Effector memory CD8-positive, alpha-beta T cell (primary cell): ENCODE measurements at regions not wholly inside any gene's neighbourhood (a gene's known extent, or its start where the extent isn't known, plus 50 kb on each side); places are given as distances from the start of the nearest gene placed in this dataset.

Source experiments
- ATAC-seq: fragments of 150-1000 bp; cut with Tn5 transposase; replicated peaks from 2 replicates; pipeline ENCODE4 v1.10.0; 2021; ENCODE audit warnings: mild to moderate bottlenecking, moderate library complexity
- DNase-seq, 3 experiments: peaks; one replicate each; pipeline ENCODE4 v3.0.0; 2021
- H3K27ac Mint-ChIP-seq, 2 donors: one replicate each; pipeline ENCODE4 v1.8.0; 2022; ENCODE audit warnings: mild to moderate bottlenecking in 2 of 2, mixed read lengths in 2 of 2, moderate library complexity in 2 of 2
- H3K27me3 Mint-ChIP-seq, 2 donors: one replicate each; pipeline ENCODE4 v1.8.0; 2022; ENCODE audit warnings: mixed read lengths in 2 of 2
- H3K36me3 Mint-ChIP-seq: one replicate; pipeline ENCODE4 v1.8.0; 2022; ENCODE audit warnings: mild to moderate bottlenecking, moderate library complexity, mixed read lengths; ENCODE audit not compliant: insufficient read depth
- H3K4me1 Mint-ChIP-seq, 2 donors: one replicate each; pipeline ENCODE4 v1.8.0; 2022; ENCODE audit warnings: low read depth in 2 of 2, mixed read lengths in 2 of 2
- H3K4me3 Mint-ChIP-seq, 2 donors: one replicate each; pipeline ENCODE4 v1.8.0; 2022; ENCODE audit warnings: mild to moderate bottlenecking in 2 of 2, mixed read lengths in 2 of 2, moderate library complexity in 2 of 2
- H3K9me3 Mint-ChIP-seq, 2 donors: one replicate each; pipeline ENCODE4 v1.8.0; 2022; ENCODE audit warnings: mixed read lengths in 2 of 2

- H3K4me3 Mint-ChIP-seq, result no peak overlapping the region
Measured at GRCh38 chr12:24483732-24484131, 465.2 kb downstream of the BCAT1 start.

GRCh38 chr12:24482882-24483604 lies 465.9 kb downstream of the BCAT1 start:
- DNase-seq, result no peak
- peaks cover under 1% of the 10 kb centered on the region for H3K36me3 Mint-ChIP-seq
- no peak overlapping the region for H3K4me3 Mint-ChIP-seq

More at GRCh38 chr12:24483732-24484131, 465.2 kb downstream of the BCAT1 start:
- peaks cover 3% of the 10 kb centered on the region for H3K36me3 Mint-ChIP-seq
- H3K9me3 Mint-ChIP-seq, result peaks cover 0 to 11% of the 10 kb centered on the region in 2 donors
- H3K27me3 Mint-ChIP-seq, result peaks cover 0 to 2% of the 10 kb centered on the region in 2 donors
- DNase-seq (no peak), ATAC-seq (no peak)
- no peak overlapping the region for H3K27ac Mint-ChIP-seq
- H3K4me1 Mint-ChIP-seq, result no peaks in the 10 kb centered on the region

GRCh38 chr12:24482044-24482443 lies 466.9 kb downstream of the BCAT1 start:
- no peak overlapping the region for H3K27ac Mint-ChIP-seq
- no peak overlapping the region for H3K4me3 Mint-ChIP-seq
- DNase-seq (no peak), ATAC-seq (no peak)
- H3K9me3 Mint-ChIP-seq, result peaks cover 0 to 16% of the 10 kb centered on the region in 2 donors
- peaks cover 0 to 6% of the 10 kb centered on the region in 2 donors for H3K27me3 Mint-ChIP-seq
- H3K36me3 Mint-ChIP-seq, result no peaks in the 10 kb centered on the region
- no peaks in the 10 kb centered on the region for H3K4me1 Mint-ChIP-seq

More at GRCh38 chr12:24482882-24483604, 465.9 kb downstream of the BCAT1 start:
- peaks cover 0 to 6% of the 10 kb centered on the region in 2 donors for H3K27me3 Mint-ChIP-seq
- H3K9me3 Mint-ChIP-seq, result peaks cover 0 to 16% of the 10 kb centered on the region in 2 donors
- no peaks in the 10 kb centered on the region for H3K4me1 Mint-ChIP-seq
- no peak for ATAC-seq
- no peak overlapping the region for H3K27ac Mint-ChIP-seq

DNA sequence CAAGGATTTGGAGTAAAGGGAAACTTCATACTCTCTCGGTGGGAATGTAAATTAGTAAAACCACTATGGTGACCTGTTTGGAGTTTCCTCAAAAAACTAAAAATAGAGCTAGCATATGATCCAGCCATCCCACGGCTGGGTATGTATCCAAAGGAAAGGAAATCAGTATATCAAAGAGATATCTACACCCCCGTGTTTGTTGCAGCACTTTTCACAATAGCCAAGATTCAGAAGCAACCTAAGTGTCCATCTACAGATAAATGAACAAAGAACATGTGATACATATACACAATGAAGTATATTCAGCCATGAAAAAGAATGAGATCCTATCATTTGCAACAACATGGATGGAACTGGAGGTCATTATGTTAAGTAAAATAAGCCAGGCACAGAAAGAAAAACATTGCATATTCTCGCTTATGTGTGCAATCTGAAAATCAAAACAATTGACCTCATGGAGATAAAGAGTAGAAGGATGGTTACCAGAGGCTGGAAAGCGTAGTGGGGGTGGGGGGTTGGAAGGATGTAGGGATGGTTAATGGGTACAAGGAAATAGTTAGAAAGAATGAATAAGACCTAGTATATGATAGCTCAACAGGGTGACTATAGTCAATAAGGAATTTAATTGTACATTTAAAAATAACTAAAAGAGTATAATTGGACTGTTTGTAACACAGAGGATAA lies 468.0 kb downstream of the BCAT1 start:
- Mint-ChIP-seq H3K27ac (no peak overlapping the region), H3K36me3 (no peaks in the 10 kb centered on the region), H3K27me3 (peaks cover 0 to 6% of the 10 kb centered on the region in 2 donors), H3K4me1 (no peaks in the 10 kb centered on the region), H3K4me3 (no peak overlapping the region), H3K9me3 (peaks cover 0 to 10% of the 10 kb centered on the region in 2 donors)
- DNase-seq (no peak), ATAC-seq (no peak)

DNA sequence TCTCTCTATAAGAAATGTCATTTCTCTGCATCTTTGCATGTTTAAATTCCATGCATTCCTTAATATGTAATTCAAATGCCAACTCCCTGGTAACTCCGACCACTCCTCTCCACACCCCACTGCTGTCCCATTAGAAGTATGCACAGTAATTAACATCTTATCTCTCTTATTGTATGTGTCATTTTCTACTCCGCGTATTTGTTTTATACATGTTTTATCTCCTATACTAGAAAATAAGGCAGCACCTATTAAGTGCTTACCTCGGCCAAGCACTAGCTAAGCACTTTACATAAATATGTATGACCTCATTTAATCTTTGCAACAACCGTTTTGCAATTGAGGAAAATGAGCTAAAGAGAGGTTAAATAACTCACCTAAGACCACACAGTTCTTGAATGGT lies 469.8 kb downstream of the BCAT1 start:
- H3K4me1 Mint-ChIP-seq, result no peaks in the 10 kb centered on the region
- DNase-seq (no peak), ATAC-seq (no peak)
- H3K9me3 Mint-ChIP-seq, result peaks cover 0 to 10% of the 10 kb centered on the region in 2 donors
- no peak overlapping the region for H3K4me3 Mint-ChIP-seq
- H3K36me3 Mint-ChIP-seq, result no peaks in the 10 kb centered on the region
- no peak overlapping the region for H3K27ac Mint-ChIP-seq
- peaks cover 0 to 6% of the 10 kb centered on the region in 2 donors for H3K27me3 Mint-ChIP-seq

- DNase-seq, result no peak
- Mint-ChIP-seq H3K27ac (no peak overlapping the region), H3K27me3 (peaks cover 0 to 6% of the 10 kb centered on the region in 2 donors), H3K9me3 (peaks cover 0 to 10% of the 10 kb centered on the region in 2 donors), H3K4me3 (no peak overlapping the region), H3K36me3 (no peaks in the 10 kb centered on the region), H3K4me1 (no peaks in the 10 kb centered on the region)
- no peak for ATAC-seq
Measured at GRCh38 chr12:24478254-24478653, 470.6 kb downstream of the BCAT1 start.

GRCh38 chr12:24476310-24476709 lies 472.6 kb downstream of the BCAT1 start:
- no peaks in the 10 kb centered on the region for H3K36me3 Mint-ChIP-seq
- DNase-seq (no peak), ATAC-seq (no peak)
- peaks cover 0 to 6% of the 10 kb centered on the region in 2 donors for H3K27me3 Mint-ChIP-seq
- H3K4me3 Mint-ChIP-seq, result no peak overlapping the region
- peaks cover 0 to 10% of the 10 kb centered on the region in 2 donors for H3K9me3 Mint-ChIP-seq
- no peaks in the 10 kb centered on the region for H3K4me1 Mint-ChIP-seq
- no peak overlapping the region for H3K27ac Mint-ChIP-seq

- ATAC-seq (no peak), DNase-seq (no peak)
- Mint-ChIP-seq H3K36me3 (no peaks in the 10 kb centered on the region), H3K9me3 (peaks cover 0 to 10% of the 10 kb centered on the region in 2 donors), H3K4me3 (no peak overlapping the region), H3K27me3 (peaks cover 0 to 6% of the 10 kb centered on the region in 2 donors), H3K4me1 (no peaks in the 10 kb centered on the region), H3K27ac (no peak overlapping the region)
Measured at GRCh38 chr12:24475337-24475736, 473.6 kb downstream of the BCAT1 start.

DNA sequence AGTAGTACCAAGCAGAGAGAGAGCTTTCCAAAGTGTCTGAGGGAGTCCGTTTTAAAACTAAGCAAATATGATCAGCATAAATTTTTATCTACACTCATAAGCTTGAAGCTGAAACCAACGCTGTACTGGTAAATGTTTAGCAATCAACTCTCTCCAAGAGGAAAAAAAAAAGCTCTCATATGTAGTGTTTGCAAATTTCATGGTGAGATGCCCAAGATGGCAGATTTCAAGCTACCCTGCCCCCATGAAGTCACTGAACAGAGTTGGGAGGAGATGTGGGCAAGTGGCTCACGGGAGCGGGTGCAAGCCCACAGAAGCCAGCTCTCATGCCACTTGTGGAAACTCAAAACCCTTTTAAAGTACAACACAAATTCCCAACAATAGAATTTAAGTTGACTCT lies 475.8 kb downstream of the BCAT1 start:
- Mint-ChIP-seq H3K4me3 (no peak overlapping the region), H3K4me1 (no peaks in the 10 kb centered on the region), H3K27me3 (no peaks in the 10 kb centered on the region)

DNA sequence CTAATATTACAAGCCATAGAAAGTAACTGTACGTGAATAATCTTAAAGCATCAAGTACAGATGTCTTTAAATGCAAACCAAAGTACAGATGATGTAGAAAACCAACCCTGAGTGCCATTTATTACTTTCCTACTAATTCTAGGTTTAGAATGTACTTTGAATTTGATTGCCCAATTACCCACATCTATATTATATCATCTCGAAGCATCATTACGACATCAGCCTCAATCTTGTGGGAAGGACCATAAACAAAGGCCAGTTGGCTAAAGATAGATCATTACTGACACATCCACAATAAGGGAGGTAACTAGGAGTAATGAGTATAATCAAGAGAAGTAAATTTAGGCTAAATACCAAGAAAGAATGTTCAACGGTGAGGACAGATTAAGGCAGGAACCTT lies 478.9 kb downstream of the BCAT1 start:
- no peak for DNase-seq
- Mint-ChIP-seq H3K36me3 (no peaks in the 10 kb centered on the region), H3K9me3 (no peaks in the 10 kb centered on the region), H3K4me1 (no peaks in the 10 kb centered on the region), H3K4me3 (no peak overlapping the region), H3K27ac (no peak overlapping the region), H3K27me3 (no peaks in the 10 kb centered on the region)
- no peak for ATAC-seq

More for the DNA sequence above, 475.8 kb downstream of the BCAT1 start:
- DNase-seq, result no peak
- ATAC-seq, result no peak
- no peaks in the 10 kb centered on the region for H3K36me3 Mint-ChIP-seq
- no peak overlapping the region for H3K27ac Mint-ChIP-seq
- H3K9me3 Mint-ChIP-seq, result no peaks in the 10 kb centered on the region

DNA sequence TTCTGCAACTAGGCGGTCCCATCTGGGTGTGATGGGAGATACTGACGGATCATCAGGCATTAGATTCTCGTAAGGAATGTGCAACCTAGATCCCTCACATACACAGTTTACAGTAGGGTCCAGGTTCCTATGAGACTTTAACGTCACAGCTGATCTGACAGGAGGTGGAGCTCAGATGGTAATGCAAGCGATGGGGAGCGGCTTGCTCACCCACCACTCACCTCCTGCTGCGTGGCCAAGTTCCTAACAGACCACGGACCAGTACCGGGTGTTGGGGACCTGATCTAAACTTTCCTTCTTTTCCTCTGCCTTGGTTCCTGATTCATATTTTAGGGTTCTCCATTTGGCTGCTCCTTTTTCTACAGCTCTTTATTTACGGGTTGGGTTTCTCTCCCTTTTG lies 479.8 kb downstream of the BCAT1 start:
- ATAC-seq, result no peak
- Mint-ChIP-seq H3K4me1 (no peaks in the 10 kb centered on the region), H3K27ac (no peak overlapping the region), H3K9me3 (no peaks in the 10 kb centered on the region), H3K4me3 (no peak overlapping the region), H3K27me3 (no peaks in the 10 kb centered on the region), H3K36me3 (no peaks in the 10 kb centered on the region)
- no peak for DNase-seq

DNA sequence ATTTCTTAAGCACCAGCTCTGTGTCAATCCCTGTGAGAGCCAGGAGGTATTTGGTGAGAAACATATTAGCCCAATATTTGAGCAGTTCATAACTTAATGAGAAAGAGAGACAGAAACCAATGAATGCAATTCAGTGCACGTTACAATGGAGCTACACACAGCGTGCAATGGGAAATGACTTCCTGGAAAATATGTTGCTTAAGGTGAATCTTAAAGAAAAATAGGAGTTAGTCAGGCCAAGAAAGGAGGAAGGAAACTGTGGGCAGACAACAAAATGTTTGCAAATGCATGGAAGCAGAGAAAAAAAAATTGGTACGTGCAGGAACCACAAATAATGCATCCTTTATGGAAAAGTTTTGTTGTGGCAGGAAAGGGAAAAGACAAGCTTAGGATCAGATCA lies 481.7 kb downstream of the BCAT1 start:
- H3K27ac Mint-ChIP-seq, result no peak overlapping the region

GRCh38 chr12:24463375-24463774 lies 485.5 kb downstream of the BCAT1 start:
- no peak overlapping the region for H3K4me3 Mint-ChIP-seq
- ATAC-seq (no peak), DNase-seq (no peak)
- H3K4me1 Mint-ChIP-seq, result no peaks in the 10 kb centered on the region
- no peaks in the 10 kb centered on the region for H3K27me3 Mint-ChIP-seq
- no peaks in the 10 kb centered on the region for H3K36me3 Mint-ChIP-seq
- H3K9me3 Mint-ChIP-seq, result no peaks in the 10 kb centered on the region
- H3K27ac Mint-ChIP-seq, result no peak overlapping the region

More for the DNA sequence above, 481.7 kb downstream of the BCAT1 start:
- no peaks in the 10 kb centered on the region for H3K4me1 Mint-ChIP-seq
- no peak for DNase-seq
- no peak for ATAC-seq
- H3K4me3 Mint-ChIP-seq, result no peak overlapping the region
- no peaks in the 10 kb centered on the region for H3K9me3 Mint-ChIP-seq
- no peaks in the 10 kb centered on the region for H3K36me3 Mint-ChIP-seq
- H3K27me3 Mint-ChIP-seq, result no peaks in the 10 kb centered on the region

- no peaks in the 10 kb centered on the region for H3K36me3 Mint-ChIP-seq
- H3K27ac Mint-ChIP-seq, result no peak overlapping the region
- H3K4me3 Mint-ChIP-seq, result no peak overlapping the region
- DNase-seq (no peak), ATAC-seq (no peak)
- no peaks in the 10 kb centered on the region for H3K4me1 Mint-ChIP-seq
- no peaks in the 10 kb centered on the region for H3K9me3 Mint-ChIP-seq
- H3K27me3 Mint-ChIP-seq, result no peaks in the 10 kb centered on the region
Measured at GRCh38 chr12:24462946-24463345, 486.0 kb downstream of the BCAT1 start.
